ENCODE measurements at regions not wholly inside any gene's neighbourhood (a gene's known extent, or its start where the extent isn't known, plus 50 kb on each side); places are given as distances from the start of the nearest gene placed in this dataset.

DNA sequence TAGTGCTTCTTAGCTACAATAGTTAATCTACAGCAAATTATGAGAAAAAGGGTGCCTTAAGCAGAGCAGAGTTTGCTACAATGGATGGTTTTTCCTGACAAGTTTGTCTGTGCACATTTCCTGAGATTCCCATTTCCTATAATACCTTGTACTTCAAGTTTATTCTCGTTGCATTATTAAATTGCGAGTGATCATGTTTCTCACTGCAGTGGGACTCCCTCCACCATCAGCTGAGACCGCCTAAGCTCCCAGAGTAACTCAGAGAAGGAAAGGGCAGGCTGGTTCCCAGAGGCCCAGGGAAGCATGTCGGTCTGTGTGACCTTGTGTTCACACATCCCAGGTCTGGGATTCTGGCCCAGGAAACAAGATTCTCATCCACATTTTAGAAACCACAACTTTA lies 162.1 kb downstream of the ARL4C start:
- no peak for DNase-seq

DNA sequence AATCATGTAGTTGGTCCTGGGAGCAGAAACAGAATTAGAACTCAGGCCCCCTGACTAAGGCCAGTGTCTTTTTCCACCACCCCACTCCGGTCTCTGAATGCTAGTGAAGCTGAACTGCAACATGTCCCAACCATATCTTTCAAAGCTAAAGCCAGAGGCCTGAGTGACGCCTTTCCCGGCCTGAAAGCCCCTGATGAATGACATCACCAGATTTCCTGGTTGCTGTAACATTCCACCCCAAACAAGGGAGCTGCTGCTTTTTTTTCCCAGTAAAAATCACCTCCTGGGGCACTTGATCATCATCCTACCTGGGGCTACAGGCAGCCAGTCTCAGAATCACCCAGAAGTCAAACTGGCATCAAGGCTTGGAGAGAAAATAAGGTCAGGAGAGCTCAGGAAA lies 162.7 kb downstream of the ARL4C start:
- no peak for DNase-seq

DNA sequence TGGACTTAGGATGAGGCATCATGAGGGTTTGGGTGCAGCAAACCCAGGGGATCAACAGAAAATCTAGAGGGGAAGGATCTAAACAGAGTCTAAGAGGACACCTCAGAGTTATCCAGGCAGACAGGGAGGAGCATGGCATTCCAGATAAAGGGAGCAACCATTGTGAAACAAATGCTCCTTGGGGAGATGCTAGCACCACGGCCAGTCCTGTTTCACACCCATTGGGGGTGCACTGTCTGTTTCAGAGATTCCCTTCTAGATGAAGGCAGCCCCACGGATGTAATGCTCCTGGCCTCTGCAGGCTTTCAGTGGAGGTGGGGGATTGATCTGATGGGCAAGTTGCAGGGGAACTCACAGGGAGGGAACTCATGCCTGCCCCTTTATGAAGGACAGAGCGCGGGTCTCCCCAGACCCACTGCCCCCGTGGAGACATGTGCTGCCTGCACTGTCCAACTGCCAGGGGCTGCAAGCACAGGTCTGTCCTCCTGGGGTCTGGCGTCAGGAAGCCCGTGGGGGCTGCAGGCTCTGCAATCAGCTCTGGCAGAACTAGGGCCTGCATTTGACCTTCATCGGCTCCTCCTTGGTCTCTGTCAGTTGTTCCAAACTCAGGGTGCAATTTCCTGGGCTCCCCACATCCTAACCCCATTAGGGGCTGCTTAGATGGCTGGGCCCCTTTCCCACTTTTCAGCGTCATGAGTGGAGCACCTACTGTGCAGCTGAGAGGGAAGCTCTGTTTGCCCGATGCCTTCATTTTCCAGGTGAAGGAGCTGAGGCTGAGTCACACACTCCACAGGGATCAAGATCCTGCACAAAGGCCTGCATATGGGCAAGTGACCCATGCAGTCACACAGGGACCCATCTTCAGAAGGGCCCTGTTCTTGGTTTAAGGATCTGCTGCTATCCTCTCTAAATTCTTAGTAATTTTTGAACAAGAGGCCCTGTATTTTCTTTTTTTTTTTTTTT lies 163.4 kb downstream of the ARL4C start:
- no peak for DNase-seq

GRCh38 chr2:234331966-234332365 lies 164.9 kb downstream of the ARL4C start:
- no peak for DNase-seq

- no peak for DNase-seq
Measured at GRCh38 chr2:234331566-234331965, 165.3 kb downstream of the ARL4C start.

DNA sequence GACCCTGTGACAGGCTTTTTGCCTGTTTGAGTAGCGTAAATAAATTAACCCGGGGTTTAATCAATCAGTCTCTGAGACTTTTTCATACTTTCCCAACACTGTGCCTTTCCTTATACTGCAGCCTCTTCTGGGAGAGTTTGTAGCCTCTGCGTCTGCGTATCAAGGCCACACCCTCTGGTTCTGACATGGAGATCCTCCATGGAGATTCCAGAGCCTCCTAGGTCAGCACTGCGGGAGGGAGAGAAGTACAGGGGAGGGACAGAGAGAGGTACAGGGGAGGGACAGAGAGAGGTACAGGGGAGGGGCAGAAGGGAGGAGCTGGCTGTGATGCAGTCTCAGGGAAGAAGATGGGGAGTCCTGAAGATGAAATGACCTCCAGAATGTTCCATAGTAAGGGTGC lies 166.0 kb downstream of the ARL4C start:
- no peak for DNase-seq

DNA sequence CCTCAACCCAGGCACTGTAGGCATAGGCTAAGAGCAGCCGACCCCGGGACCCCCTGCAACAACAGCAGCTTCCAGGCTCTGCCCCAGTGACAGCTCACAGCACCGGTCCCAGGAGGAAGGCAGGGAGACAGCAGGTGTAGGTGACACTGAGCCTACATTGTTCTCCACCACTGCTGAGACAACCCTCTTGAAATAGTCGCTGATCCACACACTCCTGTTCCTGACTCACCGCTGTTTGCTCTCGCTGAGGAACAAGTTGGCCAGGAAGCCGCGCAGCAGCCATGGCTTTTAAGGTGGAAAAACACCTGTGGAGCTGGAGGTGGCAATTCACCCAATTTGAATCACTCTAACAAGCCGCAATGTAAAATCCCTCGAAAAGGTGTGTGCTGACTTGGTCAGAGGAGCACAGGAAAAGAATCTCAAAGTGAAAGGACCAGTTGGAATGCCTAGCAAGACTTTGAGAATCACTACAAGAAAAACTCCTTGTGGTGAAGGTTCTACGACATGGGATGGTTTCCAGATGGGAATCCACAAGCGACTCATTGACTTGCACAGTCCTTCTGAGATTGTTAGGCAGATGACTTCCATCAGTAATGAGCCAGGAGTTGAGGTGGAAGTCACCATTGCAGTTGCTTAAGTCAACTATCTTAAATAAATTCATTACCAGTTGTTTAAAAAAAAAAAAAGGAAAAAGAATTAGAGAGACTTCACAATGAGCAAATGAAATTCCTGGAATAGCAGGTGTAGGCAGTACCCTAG lies 167.5 kb downstream of the ARL4C start:
- no peak for DNase-seq

DNA sequence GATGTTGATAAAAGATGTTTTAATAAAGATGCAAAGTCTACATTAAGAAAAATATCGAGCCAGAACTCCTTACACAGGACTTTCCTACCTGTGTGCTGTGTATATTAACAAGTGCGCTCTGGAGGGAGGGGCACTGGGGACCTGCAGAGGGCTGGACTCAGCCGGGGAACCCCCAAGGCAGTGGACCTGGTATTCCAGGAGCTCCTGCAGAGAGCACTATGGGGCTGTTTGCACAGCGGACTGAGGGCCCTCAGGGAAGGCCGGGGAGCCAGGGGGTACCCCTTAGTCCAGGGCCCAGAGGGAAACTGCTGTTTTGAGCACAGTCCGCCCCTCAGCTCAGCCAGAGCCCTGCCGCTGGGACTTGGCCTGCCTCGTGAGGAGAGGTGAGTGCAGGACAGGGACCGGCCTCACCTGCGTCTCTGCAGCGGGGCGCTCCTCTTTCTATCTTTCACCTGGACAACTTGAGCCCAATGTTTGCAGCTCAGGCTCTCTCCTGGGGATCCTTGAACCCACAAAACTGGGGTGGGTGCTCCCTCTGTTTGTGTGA lies 168.4 kb downstream of the ARL4C start:
- no peak for DNase-seq

GRCh38 chr2:234326694-234327093 lies 170.2 kb downstream of the ARL4C start:
- DNase-seq, result no peak

GRCh38 chr2:234324116-234324515 lies 172.8 kb downstream of the ARL4C start:
- DNase-seq, result no peak

GRCh38 chr2:234322766-234323465 lies 174.0 kb downstream of the ARL4C start:
- DNase-seq, result no peak

- DNase-seq, result no peak
Measured at GRCh38 chr2:234320066-234320465, 176.8 kb downstream of the ARL4C start.

GRCh38 chr2:234318361-234318760 lies 178.5 kb downstream of the ARL4C start:
- no peak for DNase-seq

GRCh38 chr2:234313558-234313957 lies 183.3 kb downstream of the ARL4C start:
- DNase-seq, result no peak

DNA sequence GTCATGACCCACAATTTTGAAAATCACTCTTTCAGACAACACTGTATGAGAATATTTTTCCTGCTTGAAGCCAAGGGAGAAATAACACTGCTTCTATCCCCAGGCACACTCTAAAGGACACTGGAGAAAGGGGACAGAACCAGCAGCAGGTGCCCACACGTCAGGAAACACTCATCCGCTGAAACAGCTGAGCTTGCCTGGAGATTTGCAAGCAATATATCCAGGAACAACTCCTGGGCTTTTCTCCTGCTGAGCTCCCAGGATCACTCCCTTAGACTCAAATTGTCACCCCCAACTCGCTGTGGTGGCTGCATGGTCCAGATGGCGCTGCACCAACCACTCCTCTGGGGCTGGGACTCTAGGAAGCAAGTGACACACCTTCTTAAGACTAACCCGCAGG lies 186.7 kb downstream of the ARL4C start:
- no peak for DNase-seq

DNA sequence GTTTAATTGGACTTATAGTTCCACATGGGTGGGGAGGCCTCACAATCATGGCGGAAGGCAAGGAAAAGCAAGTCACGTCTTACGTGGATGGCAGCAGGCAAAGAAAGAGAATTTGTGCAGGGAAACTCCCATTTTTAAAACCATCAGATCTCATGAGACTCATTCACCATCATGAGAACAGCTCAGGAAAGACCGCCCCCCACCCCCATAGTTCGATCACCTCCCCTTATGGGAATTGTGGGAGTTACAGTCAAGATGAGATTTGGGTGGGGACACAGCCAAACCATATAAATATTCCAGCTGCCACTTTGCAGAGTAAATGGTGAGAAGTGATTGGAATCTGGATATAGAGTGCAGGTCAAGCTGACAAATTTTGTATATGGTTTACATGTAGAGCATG lies 187.4 kb downstream of the ARL4C start:
- no peak for DNase-seq

DNA sequence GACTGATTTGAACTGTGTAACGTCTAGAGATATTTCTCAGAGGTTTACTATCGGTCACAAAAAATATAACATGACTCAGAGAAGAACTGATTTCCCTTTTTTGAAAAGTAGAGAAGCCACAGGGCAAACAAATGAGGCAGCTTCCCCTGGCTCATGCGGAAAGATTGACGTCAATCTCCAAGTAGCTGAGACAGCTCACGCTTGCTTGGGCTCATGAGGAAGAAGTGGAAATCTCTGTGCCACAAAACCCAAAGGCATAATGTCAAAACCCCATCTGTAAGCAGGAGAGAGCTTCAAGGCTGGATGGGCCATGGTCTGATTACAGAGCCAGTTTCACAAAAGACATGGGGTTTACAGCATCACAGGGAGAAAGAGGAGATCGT lies 188.1 kb downstream of the ARL4C start:
- DNase-seq, result no peak

- no peak for DNase-seq
Measured at GRCh38 chr2:234308073-234308812, 188.6 kb downstream of the ARL4C start.

- DNase-seq, result no peak
Measured at GRCh38 chr2:234307322-234307961, 189.4 kb downstream of the ARL4C start.

- DNase-seq, result no peak
Measured at GRCh38 chr2:234306426-234307173, 190.3 kb downstream of the ARL4C start.

DNA sequence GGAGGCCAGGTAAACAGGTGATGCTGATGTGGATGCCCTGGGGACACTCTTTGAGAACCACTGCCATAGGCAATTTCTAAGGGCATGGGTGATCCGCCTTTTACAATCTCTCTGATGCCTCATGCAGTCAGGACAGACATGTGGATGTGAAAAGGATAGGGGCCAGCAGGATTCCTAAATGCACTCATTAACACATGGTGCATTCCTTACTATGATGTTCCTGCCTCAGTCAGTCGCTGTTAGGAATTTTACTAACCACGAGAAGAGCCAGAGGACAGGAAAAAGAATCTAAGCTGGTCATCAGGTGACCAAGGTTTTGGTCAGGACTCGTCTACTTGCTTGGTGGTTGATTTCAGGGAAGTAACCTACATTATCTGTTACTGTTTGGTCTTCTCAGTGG lies 191.0 kb downstream of the ARL4C start:
- no peak for DNase-seq

All from skin of body (tissue), 1 donor.